GM19397 (cell line): ENCODE measurements at regions not wholly inside any gene's neighbourhood (a gene's known extent, or its start where the extent isn't known, plus 50 kb on each side); places are given as distances from the start of the nearest gene placed in this dataset.

Source experiments
- ATAC-seq: cut with Tn5 transposase; IDR thresholded peaks from one replicate; pipeline ENCODE4 v1.9.1; 2021; ENCODE audit warnings: mild to moderate bottlenecking, moderate library complexity; ENCODE audit not compliant: unreplicated experiment

- no peak for ATAC-seq
These were observed 258.7 kb downstream of the FLRT2 start for GRCh38 chr14:85788470-85789233.

GRCh38 chr14:85766295-85766694, 236.4 kb downstream of the FLRT2 start:
- no peak for ATAC-seq

GRCh38 chr14:85764822-85765221, 234.9 kb downstream of the FLRT2 start:
- ATAC-seq: no peak

GRCh38 chr14:85762526-85762925, 232.6 kb downstream of the FLRT2 start:
- no peak for ATAC-seq

GRCh38 chr14:85752175-85752574, 222.2 kb downstream of the FLRT2 start:
- ATAC-seq: no peak

- no peak for ATAC-seq
These were observed 214.6 kb downstream of the FLRT2 start for GRCh38 chr14:85744573-85744972.

- no peak for ATAC-seq
These were observed 202.1 kb downstream of the FLRT2 start for GRCh38 chr14:85732031-85732430.

- no peak for ATAC-seq
These were observed 201.2 kb downstream of the FLRT2 start for GRCh38 chr14:85731186-85731585.

- ATAC-seq: no peak
These were observed 198.6 kb downstream of the FLRT2 start for GRCh38 chr14:85728476-85729065.

- no peak for ATAC-seq
These were observed 184.1 kb downstream of the FLRT2 start for GRCh38 chr14:85714069-85714468.

- no peak for ATAC-seq
These were observed 181.7 kb downstream of the FLRT2 start for GRCh38 chr14:85711620-85712019.
